MM.1S (cell line): ENCODE measurements at regions not wholly inside any gene's neighbourhood (a gene's known extent, or its start where the extent isn't known, plus 50 kb on each side); places are given as distances from the start of the nearest gene placed in this dataset.

Experiments used
- EZH2 ChIP-seq: fragments of 300-600 bp; sonication (generic); optimal IDR thresholded peaks from 2 replicates; pipeline ENCODE3; 2017; ENCODE audit warnings: low read depth, mild to moderate bottlenecking, antibody characterized with exemption, low read length, mixed read lengths
- EZH2phosphoT487 ChIP-seq: fragments of 300-600 bp; sonication (generic); IDR thresholded peaks from 2 replicates; pipeline ENCODE4 v1.6.1; 2018; ENCODE audit warnings: antibody characterized with exemption, low read length
- TF ChIP-seq, protein P1 (sequence below): fragments of 300-600 bp; sonication (generic); IDR thresholded peaks from 2 replicates; pipeline ENCODE4 v1.5.1; 2016; ENCODE audit warnings: antibody characterized with exemption, low read length, mixed read lengths

DNA sequence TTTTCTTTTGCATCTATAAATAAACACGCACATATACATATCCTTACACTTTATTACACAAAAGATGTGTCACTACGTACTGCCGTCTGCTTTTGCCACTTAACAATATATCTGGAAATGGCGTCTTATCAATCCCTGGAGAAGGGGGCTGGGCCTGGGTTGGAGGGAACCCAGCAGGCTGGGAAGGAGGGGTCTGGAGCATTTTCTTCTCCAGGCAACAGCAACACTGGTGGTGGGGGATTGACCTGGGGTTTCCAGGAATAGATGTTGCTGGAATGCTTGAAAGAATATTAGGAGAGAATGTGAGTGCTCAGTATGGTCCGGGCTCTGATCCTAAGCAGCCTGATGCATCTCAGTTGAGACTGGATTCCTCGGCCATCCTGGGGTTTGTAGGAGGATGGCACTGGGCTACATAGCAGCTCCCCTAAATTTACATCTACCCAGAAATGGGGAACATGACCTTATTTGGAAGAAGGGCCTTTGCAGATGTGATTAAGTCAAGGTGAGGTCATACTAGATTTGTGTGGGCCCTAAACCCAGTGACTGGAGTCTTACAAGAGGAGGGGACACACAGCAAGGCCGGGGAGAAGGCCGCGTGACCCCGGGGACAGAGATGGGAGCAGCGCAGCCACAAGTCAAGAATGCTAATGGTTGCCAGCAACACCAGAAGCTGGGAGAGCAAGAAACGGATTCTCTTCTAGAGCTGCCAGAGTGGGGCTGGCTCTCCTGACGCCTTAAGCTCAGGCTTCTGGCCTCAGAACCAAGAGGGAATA lies 98.6 kb downstream of the SIK1 start:
- TF ChIP-seq, protein P1, sequence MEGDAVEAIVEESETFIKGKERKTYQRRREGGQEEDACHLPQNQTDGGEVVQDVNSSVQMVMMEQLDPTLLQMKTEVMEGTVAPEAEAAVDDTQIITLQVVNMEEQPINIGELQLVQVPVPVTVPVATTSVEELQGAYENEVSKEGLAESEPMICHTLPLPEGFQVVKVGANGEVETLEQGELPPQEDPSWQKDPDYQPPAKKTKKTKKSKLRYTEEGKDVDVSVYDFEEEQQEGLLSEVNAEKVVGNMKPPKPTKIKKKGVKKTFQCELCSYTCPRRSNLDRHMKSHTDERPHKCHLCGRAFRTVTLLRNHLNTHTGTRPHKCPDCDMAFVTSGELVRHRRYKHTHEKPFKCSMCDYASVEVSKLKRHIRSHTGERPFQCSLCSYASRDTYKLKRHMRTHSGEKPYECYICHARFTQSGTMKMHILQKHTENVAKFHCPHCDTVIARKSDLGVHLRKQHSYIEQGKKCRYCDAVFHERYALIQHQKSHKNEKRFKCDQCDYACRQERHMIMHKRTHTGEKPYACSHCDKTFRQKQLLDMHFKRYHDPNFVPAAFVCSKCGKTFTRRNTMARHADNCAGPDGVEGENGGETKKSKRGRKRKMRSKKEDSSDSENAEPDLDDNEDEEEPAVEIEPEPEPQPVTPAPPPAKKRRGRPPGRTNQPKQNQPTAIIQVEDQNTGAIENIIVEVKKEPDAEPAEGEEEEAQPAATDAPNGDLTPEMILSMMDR = no peak
- TF ChIP-seq EZH2phosphoT487 = no peak
- TF ChIP-seq EZH2 = no peak
